Stimulated activated CD8-positive, alpha-beta memory T cell treated with anti-CD3 and anti-CD28 coated beads, Interleukin-4, amount 100 ng/mL, for 48 hours (primary cell): ENCODE measurements at regions not wholly inside any gene's neighbourhood (a gene's known extent, or its start where the extent isn't known, plus 50 kb on each side); places are given as distances from the start of the nearest gene placed in this dataset.
A peak's percentile ranks its signal among the peaks of the same experiment; 100 is the strongest.

ENCODE experiments used
- DNase-seq: peaks from one replicate; pipeline ENCODE4 v3.0.0-alpha.2; 2020

DNA sequence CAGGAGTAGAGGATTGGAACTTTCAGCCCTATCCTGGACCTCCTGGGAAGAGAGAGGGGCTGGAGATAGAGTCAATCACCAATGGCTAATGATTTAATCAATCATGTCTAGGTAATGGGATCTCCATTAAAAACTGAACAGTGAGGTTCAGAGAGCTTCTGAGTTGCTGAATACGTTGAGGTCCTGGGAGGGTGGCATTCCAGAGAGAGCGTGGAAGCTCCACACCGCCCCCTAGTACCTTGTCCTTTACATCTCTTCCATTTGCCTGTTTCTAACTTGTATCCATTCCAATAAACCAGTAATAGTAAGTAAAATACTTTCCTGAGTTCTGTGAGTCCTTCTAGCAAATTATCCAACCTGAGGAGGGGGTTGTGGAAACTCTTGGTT lies 101.7 kb downstream of the B3GNT2 start:
- DNase-seq = no peak

- DNase-seq = no peak
Measured at GRCh38 chr2:62296832-62297623, 101.1 kb downstream of the B3GNT2 start.

DNA sequence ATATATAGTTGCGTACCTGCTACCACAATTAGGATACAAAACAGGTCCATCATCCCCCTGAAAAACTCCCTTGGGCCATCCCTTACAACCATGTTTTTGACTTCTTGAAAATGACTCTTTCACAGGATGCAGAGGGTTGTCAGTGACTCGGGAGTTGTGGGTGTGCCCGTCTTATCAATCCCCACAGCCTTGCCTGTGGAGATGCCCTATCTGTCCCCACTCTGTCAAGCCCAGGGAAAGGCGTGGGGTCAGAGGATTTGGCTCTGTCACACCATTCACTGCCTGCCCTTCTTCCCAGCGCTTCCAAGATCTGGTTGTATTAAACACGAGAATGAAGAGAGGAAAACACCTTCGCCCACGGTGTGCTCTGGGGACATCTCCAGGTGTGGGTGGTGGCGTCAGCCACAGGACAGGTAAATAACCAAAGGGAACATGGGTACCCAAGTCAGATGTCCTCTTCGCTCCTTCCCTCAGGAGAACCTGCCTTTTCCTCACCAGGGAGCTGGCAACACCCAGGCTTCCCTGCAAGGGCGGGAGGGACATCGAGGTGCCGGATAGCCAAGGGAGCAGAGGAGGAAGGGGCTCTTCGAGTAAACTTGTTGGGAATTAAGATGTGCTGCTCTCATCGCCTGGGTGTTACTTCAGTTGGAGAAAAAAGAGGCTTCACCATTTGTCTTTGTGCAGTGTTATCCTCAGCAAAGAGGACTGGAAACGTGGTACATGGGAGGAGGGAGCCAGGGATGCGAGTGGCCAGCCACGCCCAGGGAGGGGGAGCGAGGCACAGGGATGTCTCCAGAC lies 100.3 kb downstream of the B3GNT2 start:
- no peak for DNase-seq

DNA sequence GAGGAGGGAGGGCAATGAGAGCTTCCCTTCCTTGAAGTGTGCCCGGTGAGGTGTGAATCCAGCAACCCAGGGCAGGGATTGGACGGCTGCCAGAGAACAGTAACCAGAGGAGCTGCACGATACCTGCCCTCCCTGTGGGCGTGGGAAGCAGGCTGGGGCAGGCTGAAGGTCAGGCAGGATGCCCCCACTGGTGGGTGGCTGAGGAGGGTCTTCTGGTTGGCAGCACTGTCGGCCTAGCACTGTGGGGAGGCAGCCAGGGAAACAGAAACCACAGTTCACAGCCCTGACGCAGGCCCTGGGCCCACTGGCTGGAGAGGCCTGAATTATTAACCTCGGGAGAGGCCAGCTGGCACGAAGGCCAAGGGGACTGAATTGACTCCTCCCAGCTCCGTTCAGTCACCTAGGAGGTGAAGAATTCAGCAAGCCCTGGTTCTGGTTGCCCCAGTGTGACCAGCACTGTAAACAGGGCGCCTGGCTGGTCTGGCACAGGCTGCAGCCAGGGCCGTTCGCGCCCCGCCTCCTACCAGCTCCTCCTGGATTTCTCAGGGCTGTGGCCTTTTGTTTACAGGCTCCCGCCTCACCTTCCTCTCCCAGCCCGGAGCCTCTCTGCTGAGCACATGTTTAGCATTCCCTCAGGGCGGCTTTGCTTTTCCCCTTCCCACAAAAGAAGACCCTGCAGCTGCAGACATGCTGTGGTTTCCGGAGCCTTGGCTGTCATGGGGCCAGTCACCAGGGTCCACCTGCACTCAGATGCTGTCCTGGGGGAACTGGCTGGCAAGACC lies 97.8 kb downstream of the B3GNT2 start:
- no peak for DNase-seq

DNA sequence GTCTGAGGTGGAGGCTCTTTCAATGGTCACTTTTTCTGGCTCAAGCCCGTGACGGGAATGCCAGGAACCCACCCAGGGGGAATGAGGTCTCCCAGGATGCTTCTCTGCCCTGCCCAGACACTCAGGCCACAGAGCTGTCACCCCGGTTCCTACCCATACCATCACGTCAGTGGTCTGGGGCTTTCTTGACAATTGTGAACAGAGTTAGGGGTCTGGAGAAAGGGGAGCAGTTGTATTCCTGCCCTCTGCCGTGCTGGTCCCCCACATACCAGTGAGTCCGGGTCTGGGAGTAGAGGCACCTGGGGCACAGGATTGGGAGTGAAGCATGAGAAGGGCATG lies 97.2 kb downstream of the B3GNT2 start:
- DNase-seq = no peak

DNA sequence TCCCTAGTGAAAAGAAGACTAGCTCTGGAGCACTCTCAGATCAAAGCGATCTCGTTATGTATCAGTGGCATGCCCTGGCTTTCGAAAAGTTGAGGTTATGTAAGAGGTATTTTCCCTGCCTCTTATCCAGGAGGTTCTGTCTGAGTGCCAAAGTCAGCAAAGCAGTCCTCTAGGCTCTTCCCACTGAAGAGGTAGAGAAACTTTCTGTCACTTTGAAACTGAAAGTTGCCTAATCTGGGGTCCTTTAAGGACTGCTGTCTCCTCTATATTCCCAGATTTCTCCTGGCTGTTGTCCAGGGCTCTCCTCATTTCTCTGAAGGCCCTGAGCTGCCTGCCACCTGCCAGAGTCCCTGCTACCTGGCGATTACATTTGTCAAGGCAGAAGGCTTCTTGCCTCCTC lies 96.3 kb downstream of the B3GNT2 start:
- DNase-seq = no peak

GRCh38 chr2:62291517-62292137 lies 95.7 kb downstream of the B3GNT2 start:
- DNase-seq = no peak

DNA sequence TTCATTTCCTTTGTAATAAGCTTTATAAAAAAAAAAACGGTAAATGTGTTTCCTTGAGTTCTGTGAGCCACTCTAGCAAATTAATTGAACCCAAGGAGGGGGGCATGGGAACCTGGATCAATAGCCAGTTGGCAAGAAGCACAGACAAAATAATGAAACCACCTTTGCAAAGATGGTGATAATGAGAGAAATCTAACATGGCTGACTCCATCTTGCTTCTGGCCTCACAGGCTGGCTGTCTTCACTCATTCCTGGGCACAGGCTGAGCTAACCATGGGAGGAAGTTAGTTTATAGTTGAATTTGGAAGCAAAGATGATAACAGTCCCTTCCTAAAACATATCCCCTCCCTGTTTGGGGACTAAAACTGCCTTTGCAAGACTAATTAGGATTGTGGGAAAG lies 95.1 kb downstream of the B3GNT2 start:
- DNase-seq = no peak

DNA sequence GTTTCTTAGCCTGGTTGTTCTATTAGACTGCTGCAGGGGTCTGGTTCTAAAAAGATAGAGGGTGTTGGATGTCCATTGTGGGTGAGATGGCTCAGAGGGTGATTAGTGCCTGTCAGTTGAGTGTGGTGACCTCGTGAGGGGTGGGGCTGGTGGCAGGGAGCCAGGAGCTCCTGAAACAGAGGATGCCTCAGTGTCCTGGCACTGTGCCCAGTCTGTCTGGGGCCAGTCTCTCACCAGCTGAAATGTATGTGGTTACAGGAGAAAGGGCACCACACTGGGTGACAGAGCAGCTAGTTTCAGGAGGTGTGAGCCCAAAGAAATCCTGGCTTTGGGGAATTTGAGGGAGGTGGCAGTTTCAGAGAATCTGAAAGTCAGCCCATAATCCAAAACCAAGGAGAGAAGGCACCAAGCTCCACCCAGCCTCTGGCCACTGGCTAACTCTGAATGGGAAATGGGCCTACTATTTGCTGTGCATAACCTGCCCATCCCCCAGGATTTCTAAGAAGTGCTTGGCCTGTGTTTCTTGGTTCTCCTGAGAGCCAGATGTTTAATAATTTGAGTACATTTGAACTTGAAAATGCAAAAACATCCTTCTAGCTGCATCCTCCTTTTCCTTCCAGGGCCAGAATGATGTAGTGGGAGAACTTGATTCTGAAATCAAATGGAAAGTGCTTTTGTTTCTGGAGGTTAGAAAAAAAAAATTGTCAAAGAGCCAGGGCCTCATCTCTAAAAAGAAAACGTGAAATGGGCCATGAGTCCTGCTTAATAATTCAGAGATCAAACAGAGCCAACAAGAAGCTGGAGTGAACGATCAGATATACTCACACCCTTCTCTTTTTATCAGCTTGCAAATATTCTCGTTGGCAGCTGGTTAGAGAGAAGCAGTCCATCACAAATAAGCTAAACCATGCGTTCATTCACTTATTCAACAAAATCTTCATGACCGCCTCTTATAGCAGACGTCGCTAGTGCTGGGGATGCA lies 92.3 kb downstream of the B3GNT2 start:
- DNase-seq = peak; percentile 77

DNA sequence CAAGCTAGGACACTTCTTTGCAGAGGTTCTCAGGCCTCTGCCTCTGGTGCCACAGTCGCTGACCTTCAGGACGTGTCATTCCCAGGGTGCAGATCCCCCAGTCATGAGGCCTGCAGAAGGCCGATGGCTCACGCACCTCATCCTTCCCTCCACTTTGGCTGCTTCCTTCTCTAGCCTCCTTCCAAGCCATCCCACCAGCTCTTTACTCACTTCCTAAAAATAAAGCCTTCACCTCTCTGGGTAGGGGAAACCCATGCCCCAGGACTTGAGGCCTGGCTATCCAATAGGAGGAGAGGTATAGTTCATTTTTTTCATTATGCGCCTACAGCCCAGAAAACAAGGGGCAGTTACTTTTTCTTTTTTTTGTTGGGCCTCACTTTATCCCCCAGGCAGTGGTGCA lies 91.4 kb downstream of the B3GNT2 start:
- DNase-seq = no peak

GRCh38 chr2:62286089-62286785 lies 90.3 kb downstream of the B3GNT2 start:
- DNase-seq = no peak

- no peak for DNase-seq
Measured at GRCh38 chr2:62284980-62285379, 89.1 kb downstream of the B3GNT2 start.

GRCh38 chr2:62284471-62284870 lies 88.6 kb downstream of the B3GNT2 start:
- no peak for DNase-seq

GRCh38 chr2:62283147-62283546 lies 87.2 kb downstream of the B3GNT2 start:
- no peak for DNase-seq

DNA sequence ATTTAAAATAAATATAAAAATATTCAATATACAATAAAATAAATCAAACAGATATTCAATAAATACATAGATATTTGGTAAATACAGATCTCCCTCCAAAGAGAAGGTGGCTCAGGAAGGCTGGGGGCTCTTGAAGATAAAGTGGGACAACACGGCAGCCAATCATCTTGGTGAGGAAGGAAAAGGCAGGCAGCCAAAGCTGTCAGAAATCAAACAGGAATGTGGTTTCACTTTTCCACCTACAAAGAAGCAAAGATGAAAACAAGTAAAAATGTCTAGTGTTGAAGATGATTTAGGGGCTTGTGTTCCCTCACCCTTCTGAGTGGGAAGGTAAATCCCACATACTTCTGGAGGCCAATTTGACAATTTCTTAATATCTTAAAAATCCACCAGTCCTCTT lies 85.7 kb downstream of the B3GNT2 start:
- no peak for DNase-seq

DNA sequence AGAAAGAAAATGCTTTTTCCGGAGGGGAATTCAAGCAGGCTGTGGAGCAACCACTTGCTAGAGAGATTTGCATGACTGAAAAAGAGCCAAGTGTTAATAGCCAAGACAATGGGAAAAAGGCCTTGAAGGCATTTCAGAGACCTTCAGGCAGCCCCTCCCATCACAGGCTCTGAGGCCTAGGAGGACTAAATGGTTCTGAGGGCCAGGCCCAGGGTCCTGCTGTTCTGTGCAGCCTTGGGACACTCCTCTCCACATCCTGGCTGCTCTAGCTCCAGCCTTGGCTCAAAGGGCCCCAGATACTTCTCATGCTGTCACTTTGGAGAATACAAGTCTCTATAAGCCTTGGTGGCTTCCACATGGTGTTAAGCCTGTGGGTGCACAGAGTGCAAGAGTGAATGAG lies 81.8 kb downstream of the B3GNT2 start:
- DNase-seq = no peak
